NCI-H2227 (cell line): ENCODE measurements at regions not wholly inside any gene's neighbourhood (a gene's known extent, or its start where the extent isn't known, plus 50 kb on each side); places are given as distances from the start of the nearest gene placed in this dataset.
"Not testable (repeated sequence)": the region's sequence is repeated elsewhere in the genome, so short reads cannot be mapped to it uniquely, and the experiment has no call there.

ENCODE experiments used
- DNase-seq: peaks from one replicate; lab custom pipeline; 2025; ENCODE audit not compliant: unreplicated experiment; lab: John Stamatoyannopoulos, UW

DNA sequence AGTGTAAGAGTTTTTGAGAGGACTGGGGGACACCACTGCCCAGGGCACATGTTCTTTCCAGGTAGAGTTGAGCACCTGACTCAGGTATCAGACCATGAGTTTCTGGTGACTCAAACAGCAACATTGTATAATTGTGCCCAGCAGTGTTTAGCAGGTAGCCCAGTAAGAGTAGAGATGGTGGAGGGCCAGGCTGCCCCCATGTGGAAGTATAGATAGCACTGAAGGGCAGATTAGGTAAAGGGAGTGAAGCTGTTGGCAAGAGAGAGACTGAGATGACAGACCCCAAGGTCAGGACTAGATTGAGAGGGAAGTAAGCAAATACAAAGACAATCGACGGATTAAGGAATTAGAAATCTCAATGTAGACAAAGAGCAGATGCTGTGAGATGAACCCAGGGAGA is 74.6 kb downstream of the TRIM42 start:
- no peak for DNase-seq

DNA sequence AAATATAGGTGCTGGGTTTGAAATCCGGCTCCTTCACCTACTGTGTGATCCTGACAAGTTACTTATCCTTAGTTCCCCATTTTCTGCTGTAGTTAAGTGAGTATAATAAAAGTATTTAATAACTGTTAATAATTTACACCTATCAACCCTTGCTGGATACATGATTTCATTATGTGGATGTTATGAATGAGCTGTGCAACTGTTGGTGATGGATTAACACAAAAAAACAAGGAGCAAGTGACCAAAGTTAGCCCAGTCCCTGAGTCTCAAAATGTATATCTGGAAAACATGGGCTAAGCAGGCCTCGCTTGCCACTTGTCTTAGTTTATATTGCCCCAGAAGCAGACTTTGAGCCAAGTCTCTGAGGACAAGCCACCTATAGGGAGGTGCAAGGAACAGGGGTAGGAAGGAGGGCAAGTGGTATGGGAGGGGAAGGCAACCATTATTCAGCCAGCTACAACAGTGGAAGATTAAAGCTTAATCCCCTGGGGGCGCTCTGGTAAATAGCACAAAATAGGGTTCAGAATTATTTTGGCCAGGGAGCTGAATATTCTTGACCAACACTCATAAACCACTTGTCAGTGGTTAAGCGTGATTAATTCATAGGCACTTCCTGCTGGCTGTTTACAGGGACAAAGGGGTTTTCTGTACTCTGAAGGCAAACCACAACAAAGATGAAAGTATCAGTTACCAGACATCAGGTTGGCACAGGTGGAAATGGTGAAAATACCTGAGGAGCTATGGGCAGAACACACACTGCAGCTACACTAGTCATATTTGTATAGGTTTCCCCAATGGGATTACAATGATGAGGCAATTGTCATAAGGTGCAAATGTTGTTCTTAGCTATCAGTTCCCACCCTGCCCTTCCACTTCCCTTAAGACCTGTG is 76.2 kb downstream of the TRIM42 start:
- no peak for DNase-seq

DNA sequence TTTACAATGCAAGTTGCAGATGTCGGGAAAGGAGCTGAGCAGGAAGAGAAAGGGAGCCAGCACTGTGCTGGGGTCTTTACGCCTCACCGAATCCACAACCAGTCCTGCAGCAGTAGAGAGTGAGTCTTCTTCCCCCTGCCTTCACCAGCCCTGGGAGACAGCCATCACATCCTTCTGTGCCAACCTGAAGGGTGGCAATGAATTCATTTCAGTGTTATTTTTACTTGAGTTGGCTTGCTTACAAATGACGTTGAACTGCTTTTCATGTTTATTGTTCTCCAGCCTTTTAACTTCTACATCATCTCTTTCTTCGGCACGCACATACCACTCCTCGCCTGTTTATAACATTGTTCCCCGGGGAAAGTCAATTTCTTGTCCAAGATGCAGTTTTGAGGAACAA is 77.1 kb downstream of the TRIM42 start:
- no peak for DNase-seq

DNA sequence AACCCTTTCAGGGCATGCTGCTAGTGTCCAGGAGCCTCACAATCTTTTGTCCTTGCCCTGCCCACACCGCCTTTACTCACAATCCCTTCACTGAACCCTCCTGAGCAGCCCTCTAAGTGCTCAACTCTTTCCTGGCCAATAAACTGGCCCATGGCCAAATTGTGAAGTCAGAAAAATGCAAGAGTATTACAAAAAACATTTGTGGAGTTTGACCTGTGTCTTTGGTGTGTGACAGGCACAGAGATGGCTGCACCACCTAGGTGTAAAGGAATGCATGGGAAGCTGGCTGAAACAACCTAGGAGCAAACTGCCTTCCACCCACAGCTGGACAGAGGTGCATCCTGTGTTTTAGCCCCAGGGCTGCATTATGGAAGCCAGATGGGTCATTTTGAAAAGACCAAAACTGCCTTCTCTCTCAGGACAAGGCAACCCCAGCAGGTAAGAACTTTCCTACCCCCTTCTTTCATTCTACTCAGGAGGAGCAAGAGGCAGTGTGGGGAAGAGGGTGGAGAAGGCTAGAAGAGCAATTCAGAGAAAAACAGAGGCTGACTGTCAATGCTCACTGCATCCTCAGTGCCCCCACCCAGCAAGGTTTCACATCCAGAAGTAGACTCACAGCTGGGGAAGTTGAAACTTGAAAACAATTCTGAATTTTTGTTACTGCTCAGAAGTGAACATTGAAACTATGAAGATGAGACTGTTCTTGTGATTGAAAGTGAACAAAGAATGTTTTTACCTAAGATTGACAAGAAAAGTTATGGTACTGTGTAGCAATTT is 78.6 kb downstream of the TRIM42 start:
- DNase-seq, result no peak

DNA sequence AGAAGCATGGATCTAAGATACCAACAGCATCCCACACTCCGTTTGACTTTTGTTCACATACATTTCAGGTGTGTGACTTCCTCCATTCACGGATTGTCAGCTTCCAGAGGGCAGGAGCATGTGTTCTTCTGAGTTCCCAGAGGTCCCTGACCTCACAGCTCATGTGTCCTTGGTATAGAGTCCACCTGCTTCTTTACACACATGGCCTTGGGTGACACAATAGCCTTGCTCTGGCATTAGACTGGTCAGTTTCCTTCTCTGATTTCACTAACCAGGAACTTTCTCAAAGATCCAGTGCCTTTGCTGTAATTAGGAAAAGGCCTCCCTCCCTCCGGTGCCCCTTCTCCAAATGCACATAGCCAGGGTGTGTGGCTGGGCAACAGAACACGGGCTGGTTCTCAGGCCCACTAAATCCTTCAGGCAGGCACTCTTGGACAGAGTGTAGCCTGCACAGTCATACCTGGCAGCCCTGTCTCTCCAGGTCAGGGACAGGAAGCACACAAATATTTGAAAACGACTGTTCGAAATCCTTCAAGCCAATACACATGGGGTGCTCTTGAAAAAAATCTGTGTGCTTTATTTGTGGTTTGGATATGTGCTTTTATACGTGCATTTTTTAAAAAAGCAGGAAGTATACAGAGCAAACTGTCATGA is 81.1 kb downstream of the TRIM42 start:
- no peak for DNase-seq

DNA sequence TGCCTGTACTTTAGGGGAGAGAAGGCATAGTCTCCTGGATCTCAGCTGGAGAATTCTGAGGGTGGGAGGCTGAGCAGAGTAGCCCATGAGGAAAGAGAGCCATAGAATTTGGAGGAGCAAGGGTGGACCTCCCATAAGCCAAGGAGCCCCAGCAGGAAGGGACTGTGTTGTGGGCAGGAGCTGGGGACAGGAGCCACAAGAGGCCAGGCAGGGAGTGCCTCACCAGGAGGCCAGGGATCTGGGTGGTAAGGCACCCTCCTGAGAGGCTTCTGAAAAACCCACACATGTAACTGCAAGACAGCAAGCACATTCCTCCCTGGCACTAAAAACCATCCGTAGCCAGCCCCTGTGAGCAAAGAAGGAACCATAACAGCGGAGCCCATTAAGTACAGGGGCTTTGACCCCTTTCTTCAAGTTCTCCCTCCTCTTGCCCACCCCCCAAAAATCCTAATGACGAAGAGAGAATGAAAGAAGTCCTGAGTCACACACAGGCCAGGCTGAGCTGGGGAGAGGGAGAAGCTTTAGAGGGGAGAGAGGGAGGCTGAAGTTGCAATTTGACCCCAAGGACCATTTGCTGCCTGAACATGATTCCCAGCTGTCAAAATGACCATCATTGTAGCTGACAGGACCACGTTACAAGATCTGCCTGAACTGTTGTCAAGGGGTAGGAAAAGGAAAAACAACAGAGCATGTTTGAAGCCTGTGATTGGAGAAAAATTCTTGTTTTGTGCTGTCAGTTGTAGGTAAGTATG is 82.6 kb downstream of the TRIM42 start:
- no peak for DNase-seq

DNA sequence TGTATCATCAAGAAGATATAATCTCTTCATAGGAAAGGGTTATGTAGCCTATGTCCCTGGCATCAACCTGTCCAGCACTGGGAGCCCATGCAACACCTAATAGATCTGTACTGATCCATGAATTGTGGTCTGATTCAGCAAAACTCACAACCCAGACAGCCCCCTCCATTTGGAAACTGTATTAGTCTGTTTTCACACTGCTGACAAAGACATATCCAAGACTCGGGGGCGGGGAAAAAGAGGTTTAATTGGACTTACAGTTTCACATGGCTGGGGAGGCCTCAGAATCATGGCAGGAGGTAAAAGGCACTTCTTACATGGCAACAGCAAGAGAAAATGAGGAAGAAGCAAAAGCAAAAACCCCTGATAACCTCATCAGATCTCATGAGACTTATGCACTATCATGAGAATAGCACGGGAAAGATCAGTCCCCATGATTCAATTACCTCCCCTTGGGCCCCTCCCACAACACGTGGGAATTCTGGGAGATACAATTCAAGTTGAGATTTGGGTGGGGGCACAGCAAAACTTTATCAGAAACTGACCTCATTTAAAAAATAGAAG is 83.3 kb downstream of the TRIM42 start:
- DNase-seq, result no peak

DNA sequence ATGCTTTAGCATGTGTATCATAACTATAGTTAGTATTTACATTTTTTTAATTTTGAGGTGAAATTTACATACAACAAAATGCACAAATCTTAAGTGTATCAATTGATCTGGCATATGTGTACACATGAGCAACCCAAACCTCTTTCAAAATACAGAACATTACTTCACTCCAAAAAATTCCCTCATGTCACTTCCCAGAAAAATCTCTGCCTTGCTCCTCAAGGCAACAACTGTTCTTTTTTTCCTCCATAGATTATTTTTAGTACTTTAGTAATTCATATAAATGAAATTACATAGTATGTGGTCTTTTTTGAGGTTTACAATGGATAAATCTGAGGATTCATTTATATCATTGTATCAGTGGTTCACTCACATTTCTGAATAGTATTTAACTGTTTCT is 84.9 kb downstream of the TRIM42 start:
- no peak for DNase-seq

DNA sequence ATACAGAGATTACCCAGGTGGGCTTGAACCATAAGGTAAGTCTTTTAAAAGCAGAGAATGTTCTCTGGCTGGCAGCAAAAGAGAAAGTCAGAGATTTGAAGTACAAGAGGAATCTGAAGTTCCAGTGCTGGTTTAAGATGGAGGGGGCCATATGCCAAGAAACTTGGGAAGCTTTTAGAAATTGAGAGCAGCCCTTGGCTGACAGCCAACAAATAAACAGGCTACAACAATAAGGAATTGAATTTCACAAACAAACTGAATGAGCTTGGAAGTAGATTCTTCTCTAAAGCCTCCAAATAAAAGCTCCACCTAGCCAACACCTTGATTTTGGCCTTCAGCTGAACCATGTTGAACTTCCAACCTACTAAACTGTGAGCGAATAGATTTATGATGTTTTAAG is 85.7 kb downstream of the TRIM42 start:
- no peak for DNase-seq

DNA sequence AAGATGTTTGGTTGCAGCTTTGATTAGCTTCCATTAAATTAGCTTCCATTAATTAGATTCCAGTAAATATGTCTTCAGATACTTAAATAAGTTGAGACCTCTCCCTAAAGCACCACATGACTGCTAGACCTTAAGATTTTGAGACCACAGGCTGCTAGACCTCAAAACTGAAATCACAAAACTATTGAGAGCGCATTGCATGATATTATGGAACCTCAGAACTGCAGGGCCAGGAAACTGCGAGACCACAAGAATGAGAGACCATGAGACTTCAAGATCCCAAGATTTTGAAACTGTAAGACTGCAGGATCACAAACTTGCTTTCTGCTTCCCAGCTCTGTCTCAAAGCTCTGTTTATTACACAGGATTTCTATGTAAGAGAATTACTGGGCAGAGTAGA is 87.4 kb downstream of the TRIM42 start:
- DNase-seq, result no peak

DNA sequence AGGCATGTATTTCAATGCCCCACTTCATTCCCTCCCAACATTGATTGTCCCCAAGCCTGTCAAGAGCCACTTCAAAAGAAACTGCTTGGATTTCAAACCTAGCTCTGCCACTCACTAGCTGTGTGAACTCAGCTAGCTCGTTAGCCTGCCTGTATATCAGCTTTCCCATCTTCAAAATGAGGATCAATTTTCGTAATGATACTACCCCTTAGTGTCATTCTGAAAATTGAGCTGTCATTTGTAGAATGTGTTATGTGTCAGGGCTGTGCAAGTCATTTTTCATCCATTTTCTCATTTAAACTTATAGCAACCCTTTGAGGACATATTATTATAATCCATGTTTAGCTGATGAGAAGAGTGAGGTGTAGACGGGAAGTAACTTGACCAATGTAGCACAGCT is 88.6 kb downstream of the TRIM42 start:
- DNase-seq, result no peak

DNA sequence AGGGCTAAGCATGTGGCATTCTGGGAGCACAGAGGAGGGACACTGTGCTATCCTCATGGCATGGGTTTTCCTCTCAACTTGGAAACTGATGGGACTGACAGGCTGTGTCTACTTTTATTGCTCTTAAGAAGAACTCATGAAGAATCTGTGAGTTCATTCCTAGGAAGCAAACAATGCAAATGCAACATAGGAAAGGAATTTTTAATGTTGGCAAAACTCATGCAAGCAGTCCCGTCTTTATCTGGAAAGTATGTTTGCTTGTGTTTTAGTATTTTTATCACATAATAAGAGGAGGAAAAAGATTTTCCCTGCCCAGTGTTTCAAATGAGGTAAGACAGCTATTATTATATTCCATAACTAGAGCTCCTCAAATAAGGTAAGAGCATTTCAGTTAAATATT is 89.7 kb downstream of the TRIM42 start:
- DNase-seq, result no peak

DNA sequence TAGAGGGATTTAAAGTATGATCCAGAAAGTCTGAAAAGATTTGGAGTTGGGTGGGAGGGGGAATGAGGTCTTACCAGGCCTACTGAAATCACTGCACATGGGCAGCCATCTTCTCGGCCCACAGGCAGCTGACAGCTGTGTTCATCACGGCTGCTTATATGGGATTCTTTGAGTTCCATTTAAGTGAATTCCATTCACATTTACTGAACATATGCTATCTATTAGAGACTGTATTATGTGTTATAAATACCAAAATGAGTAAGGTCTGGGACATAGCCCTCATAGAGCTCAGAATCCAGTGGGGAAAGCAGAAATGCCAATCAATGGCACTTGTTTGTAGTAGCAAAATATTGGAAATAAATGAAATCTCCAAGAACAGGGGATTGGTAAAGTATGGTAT is 91.1 kb downstream of the TRIM42 start:
- no peak for DNase-seq

DNA sequence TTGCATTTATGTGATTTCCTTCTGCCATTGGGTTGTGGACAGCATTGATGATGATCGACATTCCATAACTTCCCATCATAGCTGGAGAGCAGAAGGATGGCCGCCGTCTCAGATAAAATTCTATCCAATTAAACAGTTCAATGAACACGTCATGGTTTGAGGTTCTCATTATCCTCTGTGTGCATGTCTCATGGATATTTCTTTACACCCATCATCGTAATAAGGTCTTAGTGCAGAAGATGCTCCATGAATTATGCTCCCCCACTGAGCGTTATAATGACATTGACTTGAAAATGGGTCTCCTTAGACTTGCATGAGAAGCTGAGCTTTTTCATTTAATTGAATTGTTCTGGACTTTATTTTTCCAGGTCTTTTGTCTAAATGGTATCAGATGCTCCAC is 92.1 kb downstream of the TRIM42 start:
- no peak for DNase-seq

DNA sequence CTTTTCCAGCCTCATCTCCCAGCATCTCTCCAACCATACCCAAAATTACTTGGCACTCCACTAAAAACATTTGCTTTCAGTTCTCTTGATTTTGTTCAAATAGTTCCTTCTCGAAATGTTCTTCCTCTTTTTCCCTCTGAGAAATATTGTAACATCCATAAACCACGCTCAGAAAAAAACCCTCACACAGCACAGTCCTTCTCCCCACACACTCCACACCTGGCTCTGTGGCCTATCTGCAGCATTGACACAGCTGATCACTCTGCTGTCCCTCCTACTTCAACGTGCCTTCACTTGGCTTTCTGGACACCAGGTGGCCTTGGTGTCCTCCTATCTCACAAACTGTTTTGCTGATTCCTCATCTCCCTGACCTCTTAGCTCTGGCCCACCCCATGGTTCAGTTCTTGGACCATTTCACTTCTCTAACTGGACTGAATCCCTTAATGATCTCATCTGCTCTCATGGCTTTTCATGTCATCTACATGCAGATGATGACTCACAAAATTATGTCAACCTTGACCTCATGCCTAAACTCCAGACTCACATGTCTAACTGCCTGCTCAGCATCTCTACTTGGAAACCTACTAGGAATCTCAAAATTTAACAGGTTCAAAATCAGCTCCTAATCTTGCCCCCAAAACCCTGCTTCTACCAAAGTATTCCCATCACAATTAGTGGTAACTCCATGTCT is 93.3 kb downstream of the TRIM42 start:
- no peak for DNase-seq

DNA sequence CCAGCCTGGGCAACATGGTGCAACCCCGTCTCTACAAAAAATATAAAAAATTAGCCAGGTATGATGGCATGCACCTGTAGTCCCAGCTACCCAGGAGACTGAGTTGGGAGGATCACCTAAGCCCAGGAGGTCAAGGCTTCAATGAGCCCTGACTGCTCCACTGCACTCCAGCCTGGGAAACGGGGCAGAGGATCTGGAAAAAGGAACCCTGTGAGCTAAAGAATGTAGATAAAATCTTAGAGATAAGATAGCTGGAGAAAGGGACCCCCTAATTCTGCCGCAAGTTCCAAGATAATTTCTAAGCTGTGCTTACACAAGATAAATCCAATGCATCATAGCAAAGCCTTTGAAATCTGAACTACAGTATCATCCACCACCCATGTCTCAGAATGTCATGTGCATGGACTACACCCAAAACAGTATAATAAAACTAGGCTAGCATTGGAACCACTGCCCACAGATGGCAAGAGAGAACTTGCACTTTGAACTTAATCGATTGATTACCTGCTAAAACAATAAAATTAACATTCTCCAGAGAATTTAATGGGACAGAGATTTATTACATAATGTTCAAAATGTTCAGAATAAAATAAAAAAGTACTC is 99.9 kb downstream of the TRIM42 start:
- DNase-seq, result no peak

DNA sequence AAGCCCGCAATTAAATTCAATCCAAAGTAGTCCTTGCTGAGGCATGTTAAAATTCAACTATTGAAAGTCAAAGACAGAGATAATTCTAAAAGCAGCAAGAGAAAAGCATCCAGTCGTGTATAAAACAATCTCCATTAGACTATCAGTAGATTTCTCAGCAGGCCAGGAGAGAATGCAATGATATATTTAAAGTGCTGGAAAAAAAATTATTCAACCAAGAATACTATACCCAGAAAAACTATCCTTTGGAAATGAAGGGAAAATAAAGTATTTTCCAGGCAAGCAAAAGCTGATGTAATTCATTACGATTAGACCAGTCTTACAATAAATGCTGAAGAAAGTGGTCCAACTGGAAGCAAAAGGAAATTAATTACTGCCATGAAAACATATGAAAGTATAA is 113.5 kb downstream of the TRIM42 start:
- no peak for DNase-seq

DNA sequence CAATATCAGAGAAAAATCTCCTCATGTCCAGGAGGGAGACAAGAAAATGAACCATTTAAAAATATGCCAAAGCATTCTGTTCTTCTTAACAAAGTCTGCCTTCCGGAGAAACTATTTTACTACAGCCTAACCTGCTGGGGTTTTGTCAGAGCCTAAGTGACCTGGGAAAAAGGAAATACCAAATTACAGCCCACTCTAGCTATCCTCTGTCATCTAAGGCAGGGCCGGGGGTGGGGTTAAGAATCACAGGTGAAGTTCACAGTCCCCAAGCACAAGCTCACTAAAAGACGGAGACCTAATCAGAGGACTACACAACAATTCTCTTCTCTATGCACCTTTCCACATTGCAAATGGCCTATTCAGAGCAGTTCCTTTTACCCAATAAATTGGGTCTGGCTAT is 116.6 kb downstream of the TRIM42 start:
- no peak for DNase-seq

DNA sequence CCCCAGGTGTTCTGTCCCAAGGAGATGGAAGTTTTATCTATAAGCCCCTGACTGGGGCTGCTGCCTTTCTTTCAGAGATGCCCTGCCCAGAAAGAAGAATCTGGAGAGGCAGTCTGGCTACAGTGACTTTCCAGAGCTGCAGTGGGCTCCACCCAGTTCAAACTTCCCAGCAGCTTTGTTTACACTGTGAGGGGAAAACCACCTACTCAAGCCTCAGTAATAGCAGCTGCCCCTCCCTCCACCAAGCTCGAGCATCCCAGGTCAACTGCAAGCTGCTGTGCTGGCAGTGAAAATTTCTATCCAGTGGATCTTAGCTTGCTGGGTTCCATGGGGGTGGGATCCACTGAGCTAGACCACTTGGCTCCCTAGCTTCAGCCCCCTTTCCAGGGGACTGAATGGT is 125.0 kb downstream of the TRIM42 start:
- DNase-seq, result not testable (repeated sequence)

DNA sequence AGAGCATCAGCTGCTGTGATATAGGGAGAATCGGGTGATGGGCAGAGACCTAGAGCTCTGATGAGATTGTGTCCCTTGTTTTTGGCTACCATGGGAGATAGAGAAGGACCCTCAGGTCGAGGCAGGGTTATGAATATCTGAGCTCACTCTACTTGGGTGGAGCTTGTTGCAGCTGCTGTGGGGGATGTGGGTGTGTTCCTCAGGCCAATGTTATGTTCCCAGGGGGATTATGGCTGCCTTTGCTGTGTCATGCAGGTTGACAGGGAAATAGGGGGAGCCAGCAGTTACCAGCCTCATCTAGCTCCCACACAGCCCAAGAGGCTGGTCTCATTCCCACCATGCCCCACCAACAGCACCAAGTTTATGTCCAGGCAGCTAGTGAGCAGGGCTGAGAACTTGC is 131.5 kb downstream of the TRIM42 start:
- DNase-seq, result no peak
